ENCODE measurements at regions not wholly inside any gene's neighbourhood (a gene's known extent, or its start where the extent isn't known, plus 50 kb on each side); places are given as distances from the start of the nearest gene placed in this dataset.

DNA sequence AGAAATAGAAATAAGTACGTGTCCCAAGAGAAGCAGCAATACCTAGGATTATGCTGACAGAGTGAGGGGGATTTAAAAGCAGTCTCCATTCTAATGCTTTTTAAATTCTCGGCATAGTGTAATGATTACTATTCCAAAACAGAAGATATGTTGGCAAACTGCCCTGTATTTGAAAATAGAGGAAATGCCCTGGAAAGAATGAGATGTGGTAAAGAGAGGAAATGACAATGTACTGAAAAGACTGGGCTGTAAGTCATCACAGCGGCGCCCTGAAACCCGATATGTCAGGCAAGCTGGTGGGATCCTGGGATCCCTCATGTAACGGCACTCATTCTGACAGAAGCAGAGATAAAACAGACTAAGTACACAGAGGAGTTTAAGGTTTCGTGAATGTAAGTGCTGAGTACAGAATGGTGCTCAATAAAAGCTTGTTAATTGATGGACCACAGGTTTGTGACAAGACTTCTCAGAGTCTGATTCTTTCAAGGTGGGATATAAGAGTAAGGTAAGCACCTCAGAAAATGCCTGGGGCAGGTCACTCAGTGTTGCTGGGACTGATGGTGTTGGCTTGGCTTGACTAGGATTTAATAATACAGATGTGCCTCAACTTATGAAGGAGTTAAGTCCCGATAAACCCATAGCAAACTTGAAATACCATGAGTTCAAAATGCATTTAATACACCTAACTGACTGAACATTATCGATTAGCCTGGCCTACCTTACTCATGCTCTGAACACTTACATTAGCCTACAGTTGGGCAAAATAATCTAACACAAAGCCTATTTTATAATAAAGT is 91.4 kb downstream of the NFKBIZ start:
- H3K36me3 ChIP-seq (replicated peaks; ENCODE audit: low read depth, low read length), result no peaks in the 10 kb centered on the region
- H3K4me2 ChIP-seq (ENCODE audit: low read length), result peak overlapping the region; percentile 65
- no peaks in the 10 kb centered on the region for H3K27me3 ChIP-seq (ENCODE audit: low read depth, low read length)
- H2AFZ ChIP-seq (ENCODE audit: low read depth, low read length), result no peak overlapping the region
- H3K79me2 ChIP-seq (ENCODE audit: low read length), result no peaks in the 10 kb centered on the region
- H3K4me3 ChIP-seq (ENCODE audit: low read length), result peak overlapping the region; percentile 39; the same call in 1 of the 2 replicates
- peak overlapping the region; percentile 47 for H3K9ac ChIP-seq (ENCODE audit: low read length)
- TF ChIP-seq, protein P1, sequence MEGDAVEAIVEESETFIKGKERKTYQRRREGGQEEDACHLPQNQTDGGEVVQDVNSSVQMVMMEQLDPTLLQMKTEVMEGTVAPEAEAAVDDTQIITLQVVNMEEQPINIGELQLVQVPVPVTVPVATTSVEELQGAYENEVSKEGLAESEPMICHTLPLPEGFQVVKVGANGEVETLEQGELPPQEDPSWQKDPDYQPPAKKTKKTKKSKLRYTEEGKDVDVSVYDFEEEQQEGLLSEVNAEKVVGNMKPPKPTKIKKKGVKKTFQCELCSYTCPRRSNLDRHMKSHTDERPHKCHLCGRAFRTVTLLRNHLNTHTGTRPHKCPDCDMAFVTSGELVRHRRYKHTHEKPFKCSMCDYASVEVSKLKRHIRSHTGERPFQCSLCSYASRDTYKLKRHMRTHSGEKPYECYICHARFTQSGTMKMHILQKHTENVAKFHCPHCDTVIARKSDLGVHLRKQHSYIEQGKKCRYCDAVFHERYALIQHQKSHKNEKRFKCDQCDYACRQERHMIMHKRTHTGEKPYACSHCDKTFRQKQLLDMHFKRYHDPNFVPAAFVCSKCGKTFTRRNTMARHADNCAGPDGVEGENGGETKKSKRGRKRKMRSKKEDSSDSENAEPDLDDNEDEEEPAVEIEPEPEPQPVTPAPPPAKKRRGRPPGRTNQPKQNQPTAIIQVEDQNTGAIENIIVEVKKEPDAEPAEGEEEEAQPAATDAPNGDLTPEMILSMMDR (IDR thresholded peaks at IDR 0.05; ENCODE audit: low read depth, low read length), result no peak
- no peak for TF ChIP-seq EZH2phosphoT487 (IDR thresholded peaks at IDR 0.05; ENCODE audit: low read depth)
- H3K27ac ChIP-seq (ENCODE audit: low read length), result peak overlapping the region; percentile 87
- peaks cover 94% of the 10 kb centered on the region for H3K4me1 ChIP-seq (ENCODE audit: low read length)
- no peaks in the 10 kb centered on the region for H4K20me1 ChIP-seq (ENCODE audit: insufficient read depth, low read length)
- H3K9me3 ChIP-seq (ENCODE audit: insufficient read depth, low read length), result no peaks in the 10 kb centered on the region

DNA sequence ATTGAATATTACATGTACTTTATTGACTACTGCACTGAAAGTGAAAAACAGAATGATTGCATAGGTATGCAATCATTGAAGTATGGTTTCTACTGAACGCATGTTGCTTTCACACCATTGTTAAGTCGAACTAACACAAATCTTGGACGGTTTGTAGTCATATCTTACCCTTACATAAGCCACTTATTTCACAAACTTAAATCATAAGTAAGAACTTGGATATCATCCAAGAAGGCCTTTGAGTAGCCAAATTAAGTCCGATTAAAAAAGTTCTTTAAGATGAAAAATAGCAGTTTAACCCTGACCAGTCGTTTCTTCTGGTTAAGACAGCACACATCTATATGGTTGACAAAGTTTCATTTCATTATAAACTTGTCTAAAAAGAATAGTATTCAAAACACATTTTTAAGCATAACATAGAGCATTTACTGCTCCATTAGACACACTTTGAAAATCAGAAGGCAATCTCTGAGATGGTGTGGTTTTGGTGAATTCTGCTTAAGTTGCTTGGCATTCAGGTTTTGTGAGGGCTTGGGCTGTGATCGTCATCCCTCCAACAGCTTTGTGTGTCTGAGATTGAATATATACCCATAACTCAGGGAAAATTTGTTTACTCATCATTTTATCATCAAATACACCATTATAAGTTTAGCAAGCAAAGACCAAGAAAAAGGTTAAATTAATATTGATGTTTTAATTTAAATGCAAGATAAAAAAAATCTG is 92.2 kb downstream of the NFKBIZ start:
- Histone ChIP-seq H3K9me3 (ENCODE audit: insufficient read depth, low read length) (no peaks in the 10 kb centered on the region), H2AFZ (ENCODE audit: low read depth, low read length) (no peak overlapping the region), H3K36me3 (replicated peaks; ENCODE audit: low read depth, low read length) (no peaks in the 10 kb centered on the region), H3K4me2 (ENCODE audit: low read length) (peak overlapping the region; percentile 65), H4K20me1 (ENCODE audit: insufficient read depth, low read length) (no peaks in the 10 kb centered on the region), H3K27me3 (ENCODE audit: low read depth, low read length) (no peaks in the 10 kb centered on the region), H3K4me3 (ENCODE audit: low read length) (peak overlapping the region; percentile 39), H3K79me2 (ENCODE audit: low read length) (no peaks in the 10 kb centered on the region), H3K27ac (ENCODE audit: low read length) (peak overlapping the region; percentile 87), H3K9ac (ENCODE audit: low read length) (peak overlapping the region; percentile 47), H3K4me1 (ENCODE audit: low read length) (peaks cover 95% of the 10 kb centered on the region)
- TF ChIP-seq, protein P1 (IDR thresholded peaks at IDR 0.05; ENCODE audit: low read depth, low read length), result no peak
- no peak for TF ChIP-seq EZH2phosphoT487 (IDR thresholded peaks at IDR 0.05; ENCODE audit: low read depth)

DNA sequence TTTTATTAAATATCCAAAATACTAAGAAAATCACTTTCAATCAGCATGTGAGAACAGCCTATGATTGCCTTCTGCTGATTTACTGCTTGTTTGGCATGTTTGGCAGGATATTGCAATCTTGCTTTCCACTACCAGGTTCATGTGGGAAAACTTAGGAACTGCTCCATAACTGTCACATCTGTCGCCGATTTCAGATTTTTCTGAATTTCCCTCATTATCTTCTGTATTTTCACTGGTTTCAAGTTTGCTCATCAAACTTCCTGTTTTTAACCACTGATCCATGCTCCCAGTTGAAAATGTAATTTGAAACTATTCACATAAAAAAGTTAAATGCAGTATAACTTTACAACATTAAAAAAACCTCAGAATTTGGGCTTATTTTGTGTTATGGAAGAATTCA is 93.0 kb downstream of the NFKBIZ start:
- Histone ChIP-seq H3K79me2 (ENCODE audit: low read length) (no peaks in the 10 kb centered on the region), H3K4me2 (ENCODE audit: low read length) (peak overlapping the region; percentile 65), H3K27me3 (ENCODE audit: low read depth, low read length) (no peaks in the 10 kb centered on the region), H3K4me3 (ENCODE audit: low read length) (peak overlapping the region; percentile 39), H3K9ac (ENCODE audit: low read length) (peak overlapping the region; percentile 47), H2AFZ (ENCODE audit: low read depth, low read length) (no peak overlapping the region), H3K9me3 (ENCODE audit: insufficient read depth, low read length) (no peaks in the 10 kb centered on the region), H3K36me3 (replicated peaks; ENCODE audit: low read depth, low read length) (no peaks in the 10 kb centered on the region), H3K4me1 (ENCODE audit: low read length) (peaks cover 88% of the 10 kb centered on the region), H3K27ac (ENCODE audit: low read length) (peak overlapping the region; percentile 87), H4K20me1 (ENCODE audit: insufficient read depth, low read length) (no peaks in the 10 kb centered on the region)
- TF ChIP-seq, protein P1 (IDR thresholded peaks at IDR 0.05; ENCODE audit: low read depth, low read length), result no peak
- no peak for TF ChIP-seq EZH2phosphoT487 (IDR thresholded peaks at IDR 0.05; ENCODE audit: low read depth)

DNA sequence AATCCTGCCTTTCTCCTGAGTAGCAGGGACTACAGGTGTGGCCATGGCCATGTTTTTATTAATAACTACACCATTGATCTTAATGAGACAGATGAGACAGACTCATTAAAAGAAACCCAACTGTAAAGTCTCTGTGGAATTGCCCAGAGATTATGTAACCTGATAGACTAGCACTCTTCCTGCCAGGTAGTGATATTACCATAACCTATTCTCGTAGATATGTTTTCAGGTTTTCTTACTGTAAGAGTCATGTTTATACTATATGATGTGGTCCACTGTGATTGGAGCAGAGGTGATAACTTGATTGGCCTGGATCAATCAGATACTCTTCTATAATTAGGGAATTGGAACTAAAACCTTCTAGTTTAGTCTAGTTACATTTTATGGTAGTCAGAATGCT is 93.7 kb downstream of the NFKBIZ start:
- peaks cover 82% of the 10 kb centered on the region for H3K4me1 ChIP-seq (ENCODE audit: low read length)
- H3K79me2 ChIP-seq (ENCODE audit: low read length), result no peaks in the 10 kb centered on the region
- H2AFZ ChIP-seq (ENCODE audit: low read depth, low read length), result no peak overlapping the region
- H3K27me3 ChIP-seq (ENCODE audit: low read depth, low read length), result no peaks in the 10 kb centered on the region
- H3K9me3 ChIP-seq (ENCODE audit: insufficient read depth, low read length), result no peaks in the 10 kb centered on the region
- peak overlapping the region; percentile 47; the same call in 1 of the 2 replicates for H3K9ac ChIP-seq (ENCODE audit: low read length)
- TF ChIP-seq EZH2phosphoT487 (IDR thresholded peaks at IDR 0.05; ENCODE audit: low read depth), result no peak
- TF ChIP-seq, protein P1 (IDR thresholded peaks at IDR 0.05; ENCODE audit: low read depth, low read length), result no peak
- H3K36me3 ChIP-seq (replicated peaks; ENCODE audit: low read depth, low read length), result no peaks in the 10 kb centered on the region
- H3K4me3 ChIP-seq (ENCODE audit: low read length), result no peak overlapping the region
- no peaks in the 10 kb centered on the region for H4K20me1 ChIP-seq (ENCODE audit: insufficient read depth, low read length)
- H3K4me2 ChIP-seq (ENCODE audit: low read length), result peak overlapping the region; percentile 27
- H3K27ac ChIP-seq (ENCODE audit: low read length), result peak overlapping the region; percentile 87
